GM18498 (cell line): ENCODE measurements at regions not wholly inside any gene's neighbourhood (a gene's known extent, or its start where the extent isn't known, plus 50 kb on each side); places are given as distances from the start of the nearest gene placed in this dataset.

Experiments
- ATAC-seq: cut with Tn5 transposase; IDR thresholded peaks from one replicate; pipeline ENCODE4 v1.9.1; 2021; ENCODE audit warnings: mild to moderate bottlenecking, moderate library complexity; ENCODE audit not compliant: unreplicated experiment

DNA sequence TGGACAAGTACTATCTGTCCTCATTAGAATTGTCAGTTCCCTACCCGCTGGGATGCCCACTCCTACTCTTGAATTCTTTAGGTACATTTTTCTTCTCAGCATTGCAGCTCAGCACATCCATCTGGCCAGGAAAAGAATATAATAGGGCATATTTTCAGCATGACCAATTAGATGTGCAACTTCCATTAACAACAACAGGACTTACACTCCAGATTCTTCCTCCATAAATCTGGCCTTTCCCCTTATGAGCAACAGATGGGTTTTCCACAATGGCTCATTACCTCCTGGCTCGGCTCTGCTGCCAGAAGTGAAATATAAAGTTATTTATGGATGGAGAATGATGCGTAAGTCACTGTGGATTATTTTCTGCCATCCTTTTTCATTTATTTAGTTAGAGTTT is 443.8 kb upstream of the TGFBR2 start:
- ATAC-seq, result no peak

GRCh38 chr3:30166535-30166934 is 439.9 kb upstream of the TGFBR2 start:
- no peak for ATAC-seq

- no peak for ATAC-seq
Observed at GRCh38 chr3:30167541-30168011, 438.8 kb upstream of the TGFBR2 start.

DNA sequence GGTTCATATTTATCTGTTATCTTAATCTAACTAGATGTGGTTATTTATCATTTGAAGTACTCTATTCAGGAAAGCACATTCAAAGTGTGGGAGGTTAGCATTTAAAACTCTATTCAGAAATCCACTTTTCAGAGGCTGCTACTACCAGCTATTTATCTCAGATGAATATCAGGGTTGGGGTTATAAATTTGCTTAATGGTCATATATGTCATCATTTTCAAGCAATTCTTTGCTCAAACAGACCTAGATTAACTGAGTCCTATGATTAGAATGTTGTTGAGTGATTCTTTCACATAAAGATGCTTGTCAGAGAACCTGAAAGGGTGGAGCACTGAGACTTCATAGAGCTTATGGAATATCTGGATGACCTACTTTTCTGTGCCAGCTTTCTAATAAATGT is 436.9 kb upstream of the TGFBR2 start:
- no peak for ATAC-seq

GRCh38 chr3:30170681-30171438 is 435.5 kb upstream of the TGFBR2 start:
- ATAC-seq, result no peak

- ATAC-seq, result no peak
Observed at GRCh38 chr3:30174357-30174756, 432.0 kb upstream of the TGFBR2 start.

GRCh38 chr3:30180310-30181177 is 425.9 kb upstream of the TGFBR2 start:
- no peak for ATAC-seq

DNA sequence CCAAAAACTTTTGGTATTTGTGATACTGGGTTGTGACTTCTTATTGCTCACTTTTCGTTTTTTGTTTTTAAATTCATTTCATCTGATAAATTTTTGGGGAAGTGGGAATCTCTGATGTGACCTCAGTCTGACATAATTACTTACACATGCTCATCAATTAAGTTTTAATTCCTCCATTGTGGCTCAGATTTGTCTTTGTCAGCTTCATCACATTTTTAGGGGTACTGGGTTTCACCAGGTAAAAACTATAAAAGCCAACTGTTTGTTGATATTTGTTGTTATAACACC is 425.3 kb upstream of the TGFBR2 start:
- no peak for ATAC-seq

- no peak for ATAC-seq
Observed at GRCh38 chr3:30181581-30181980, 424.8 kb upstream of the TGFBR2 start.

- ATAC-seq, result no peak
Observed at GRCh38 chr3:30183421-30183820, 423.0 kb upstream of the TGFBR2 start.

DNA sequence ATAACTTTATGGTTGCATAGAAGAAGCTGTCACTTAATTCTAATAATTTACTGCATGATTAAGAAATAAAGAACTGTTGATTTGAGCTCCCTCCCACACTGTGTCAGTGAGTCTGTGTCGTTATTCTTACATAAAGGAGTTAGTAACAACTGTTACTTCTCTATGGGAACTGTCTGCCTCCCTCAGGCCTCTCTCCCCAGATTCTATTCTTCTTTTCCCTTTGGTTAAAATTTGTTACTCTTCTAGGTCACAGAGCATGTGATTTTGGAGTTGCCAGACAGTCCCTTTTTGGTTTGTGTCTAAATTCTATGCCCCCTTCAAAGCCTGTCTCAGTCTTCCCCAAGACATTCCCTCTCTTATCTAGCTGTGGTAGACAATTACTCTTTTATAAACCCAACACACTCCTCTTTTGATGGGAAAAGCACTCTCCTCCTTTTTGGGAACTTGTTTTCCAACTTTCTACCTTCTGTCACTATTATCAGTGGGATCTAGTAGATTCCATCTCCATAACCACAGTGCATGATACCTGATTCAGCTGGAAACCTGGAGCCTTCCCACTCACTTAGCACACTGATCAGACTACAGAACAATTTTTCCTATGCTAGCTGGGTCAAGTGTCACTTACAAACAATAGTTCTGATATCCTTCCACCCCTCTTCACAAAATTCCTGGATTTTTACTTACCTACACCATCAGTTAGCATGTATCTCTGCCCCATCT is 422.1 kb upstream of the TGFBR2 start:
- ATAC-seq, result no peak

DNA sequence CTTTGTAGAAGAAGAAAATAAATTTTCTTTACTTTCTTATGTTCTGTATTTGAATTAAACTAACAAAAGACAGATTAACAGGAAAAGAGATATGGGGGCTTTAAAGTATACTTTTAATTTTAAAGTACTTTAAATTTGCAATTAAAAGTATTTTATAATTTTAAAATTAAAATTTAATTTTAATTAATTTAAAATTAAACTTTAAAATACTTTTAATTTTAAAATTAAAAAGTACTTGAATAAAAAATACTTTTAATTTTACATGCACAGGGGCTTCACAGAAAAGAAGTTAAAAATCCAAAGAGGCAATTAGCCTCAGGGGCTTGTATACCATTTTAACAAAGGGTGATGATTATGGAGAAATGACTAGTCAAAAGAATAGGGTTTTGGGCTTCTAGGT is 420.5 kb upstream of the TGFBR2 start:
- no peak for ATAC-seq

DNA sequence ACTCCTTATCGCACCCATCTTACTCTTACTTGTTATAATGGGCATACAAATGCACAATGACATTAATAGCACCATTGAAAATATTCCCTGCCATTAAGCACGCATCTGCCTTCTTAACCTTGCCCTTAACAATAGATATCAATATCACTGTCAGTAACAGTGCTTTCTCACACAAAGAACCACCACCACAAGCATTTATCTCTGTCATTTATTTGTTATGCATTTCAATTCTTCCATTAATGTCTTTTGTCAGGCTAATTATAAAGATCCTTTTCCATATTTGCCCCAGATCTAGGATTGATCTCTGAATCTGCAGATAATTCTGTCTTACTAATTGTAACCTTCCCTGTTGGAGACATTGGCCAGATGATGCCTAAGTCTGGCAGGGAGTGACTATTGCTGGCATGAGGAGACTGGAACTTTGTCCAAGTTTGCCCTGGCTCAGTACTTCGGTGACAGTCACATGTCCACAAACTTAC is 419.6 kb upstream of the TGFBR2 start:
- ATAC-seq, result no peak

DNA sequence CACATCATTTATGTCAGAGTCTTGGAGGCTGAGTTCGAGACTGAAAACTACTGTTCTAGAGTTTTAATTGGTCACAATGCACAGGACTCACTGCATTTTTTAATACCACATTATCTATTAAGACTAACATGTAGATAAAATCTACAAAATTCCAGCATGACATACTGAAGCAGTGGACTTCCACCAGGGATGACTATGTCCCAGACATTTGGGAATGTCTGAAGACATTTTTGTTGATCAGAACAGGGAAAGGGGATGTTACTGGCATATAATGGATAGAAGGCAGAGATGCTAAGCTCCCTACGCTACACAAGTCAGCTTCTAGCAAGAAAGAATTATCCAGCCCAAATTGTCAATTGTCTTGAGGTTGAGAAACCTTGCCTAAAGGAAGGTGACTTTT is 419.0 kb upstream of the TGFBR2 start:
- ATAC-seq, result no peak

DNA sequence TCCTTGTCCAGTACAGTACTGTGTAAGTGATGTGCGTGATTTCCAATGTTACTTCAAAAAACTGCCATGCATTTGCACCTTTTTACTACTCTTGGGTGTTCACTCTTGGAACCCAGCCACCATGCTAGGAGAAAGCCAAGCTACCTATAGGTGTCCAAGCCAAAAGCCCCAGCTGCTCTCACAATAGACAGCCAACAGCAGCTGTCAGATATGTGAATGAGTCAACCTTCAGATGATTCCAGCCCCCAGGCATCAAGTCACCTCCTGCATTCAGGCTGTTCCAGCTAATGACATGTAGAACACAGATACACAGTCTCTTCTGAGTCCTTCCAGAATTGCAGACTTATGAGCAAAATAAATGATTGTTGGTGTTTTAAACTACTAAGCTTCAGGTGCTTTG is 417.7 kb upstream of the TGFBR2 start:
- ATAC-seq, result no peak

- no peak for ATAC-seq
Observed at GRCh38 chr3:30189900-30190299, 416.5 kb upstream of the TGFBR2 start.

DNA sequence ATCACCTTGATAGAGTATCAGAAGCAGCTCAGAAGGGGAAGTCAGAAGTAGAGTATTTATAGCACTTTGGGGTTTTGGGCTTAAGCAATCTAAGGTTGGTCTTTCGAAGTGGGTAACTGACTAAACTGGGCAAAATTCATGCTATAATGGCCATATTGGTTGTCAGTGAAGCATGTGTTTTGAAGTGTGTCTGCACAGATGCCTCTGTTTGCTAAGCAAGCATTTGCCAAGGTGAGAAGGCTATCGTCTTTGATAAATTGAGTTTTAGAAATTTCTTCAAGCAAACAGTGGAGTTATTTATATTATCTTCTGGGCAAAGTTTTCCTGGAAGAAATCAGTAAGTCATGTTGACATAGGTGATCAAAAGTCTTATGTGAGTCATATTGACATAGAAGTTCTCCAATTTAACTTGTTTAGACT is 412.8 kb upstream of the TGFBR2 start:
- no peak for ATAC-seq

- no peak for ATAC-seq
Observed at GRCh38 chr3:30195352-30195751, 411.0 kb upstream of the TGFBR2 start.

DNA sequence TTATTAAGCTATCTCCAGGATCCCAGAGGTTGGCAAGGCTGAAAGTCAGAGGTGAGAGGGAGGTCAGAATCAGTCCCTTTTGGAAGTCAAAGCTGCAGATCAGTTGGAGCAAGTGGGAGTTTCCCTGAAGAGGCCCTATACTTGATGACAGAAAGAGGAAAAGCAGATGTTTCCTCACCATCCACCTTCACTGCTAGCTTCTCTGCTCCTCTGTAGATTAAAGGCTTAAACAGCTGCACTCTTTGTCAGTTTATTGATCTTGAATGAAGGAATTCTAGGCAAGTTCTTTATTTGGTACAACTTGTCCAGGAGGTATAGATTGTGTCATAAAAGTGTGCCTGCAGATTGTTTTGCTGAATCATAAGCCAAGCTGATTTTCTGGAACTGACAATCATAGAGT is 408.2 kb upstream of the TGFBR2 start:
- ATAC-seq, result no peak

DNA sequence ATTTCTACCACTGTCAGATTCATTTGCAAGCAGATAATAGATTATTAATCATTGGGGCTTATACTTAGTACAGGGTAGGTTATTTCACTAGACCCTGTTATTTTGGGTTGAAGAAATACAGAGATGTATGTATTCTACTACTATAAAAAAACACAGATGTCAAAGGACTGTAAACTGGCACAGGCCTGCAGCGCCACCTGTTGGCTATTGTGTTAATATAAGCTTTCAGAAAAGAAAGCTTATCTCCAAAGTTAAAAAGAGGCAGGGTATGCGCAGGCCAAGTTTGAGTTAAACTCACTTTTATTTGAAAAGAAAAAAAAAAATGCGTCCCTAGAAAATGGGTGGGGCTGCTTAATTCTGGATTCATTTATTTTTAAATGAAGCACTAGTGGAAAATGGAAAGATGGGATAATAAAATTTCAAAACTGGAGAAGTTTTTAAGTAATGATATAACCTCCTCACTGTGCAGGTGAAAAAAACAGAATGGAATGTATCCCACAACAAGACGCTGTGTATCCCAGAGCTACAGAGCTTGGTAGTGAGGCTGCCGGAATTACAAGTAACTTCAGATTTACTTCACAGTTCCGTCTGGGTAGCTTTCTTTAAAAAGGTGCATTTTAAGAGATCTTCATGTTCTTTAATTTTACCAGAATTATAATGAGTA is 407.2 kb upstream of the TGFBR2 start:
- ATAC-seq, result no peak

- no peak for ATAC-seq
Observed at GRCh38 chr3:30199855-30200254, 406.5 kb upstream of the TGFBR2 start.
